Activated B cell treated with CpG ODN at 0.5 μM for 24 hours (primary cell): ENCODE measurements at regions not wholly inside any gene's neighbourhood (a gene's known extent, or its start where the extent isn't known, plus 50 kb on each side); places are given as distances from the start of the nearest gene placed in this dataset.

Experiments
- ATAC-seq: fragments of 200-7000 bp; cut with Tn5 transposase; one replicate; pipeline ENCODE4 v1.10.0; 2021; ENCODE audit warnings: low read depth, mild to moderate bottlenecking, moderate library complexity
- CTCF ChIA-PET: fragments of 350-600 bp; sonication (Branson Sonifier 250); formaldehyde crosslinking; loops from one replicate; lab custom pipeline; 2021; ENCODE audit warnings: antibody characterized with exemption; lab: Charles Lee
- POLR2A ChIA-PET: fragments of 350-600 bp; sonication (Branson Sonifier 250); formaldehyde crosslinking; loops from one replicate; lab custom pipeline; 2021; ENCODE audit warnings: antibody characterized with exemption; lab: Charles Lee
- DNase-seq: peaks from one replicate; pipeline ENCODE4 v3.0.0; 2022
- H3K27ac Mint-ChIP-seq: one replicate; pipeline ENCODE4 v1.8.0; 2020; ENCODE audit warnings: mixed read lengths
- H3K27me3 Mint-ChIP-seq: one replicate; pipeline ENCODE4 v1.8.0; 2021; ENCODE audit warnings: mixed read lengths
- H3K36me3 Mint-ChIP-seq: one replicate; pipeline ENCODE4 v1.8.0; 2021; ENCODE audit warnings: low read depth, mixed read lengths
- H3K4me1 Mint-ChIP-seq: one replicate; pipeline ENCODE4 v1.8.0; 2021; ENCODE audit warnings: mixed read lengths
- H3K4me3 Mint-ChIP-seq: one replicate; pipeline ENCODE4 v1.8.0; 2020; ENCODE audit warnings: mild to moderate bottlenecking, mixed read lengths
- H3K9me3 Mint-ChIP-seq: one replicate; pipeline ENCODE4 v1.8.0; 2020; ENCODE audit warnings: mixed read lengths
- intact Hi-C: fragments of 100-400 bp; cut with micrococcal nuclease; formaldehyde crosslinking; loops from one replicate; pipeline ENCODE4 v1.15.1; 2024
- TF ChIP-seq, protein P1 (sequence below): fragments of 200-600 bp; IDR thresholded peaks from one replicate; pipeline ENCODE4 v1.8.0; 2022; ENCODE audit warnings: antibody characterized with exemption, mild to moderate bottlenecking

DNA sequence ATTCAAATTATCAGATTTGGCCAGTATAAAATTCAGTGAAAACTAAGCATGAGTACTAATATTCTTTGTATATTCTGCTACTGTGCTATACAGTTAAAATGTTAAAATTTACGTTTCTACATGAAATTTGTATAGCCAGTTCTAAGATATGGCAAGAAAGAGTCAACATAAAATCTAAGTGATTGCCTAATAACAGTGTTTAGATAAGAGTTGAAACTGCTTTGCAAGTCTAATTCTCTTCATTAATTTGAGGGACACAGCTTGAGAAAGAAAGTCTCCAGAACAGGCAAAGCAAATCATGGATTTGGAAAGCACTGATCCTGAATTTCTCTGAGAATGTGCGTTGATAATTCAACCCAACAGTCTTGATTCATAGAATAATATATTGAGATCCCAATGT lies 630.9 kb upstream of the USP24 start:
- TF ChIP-seq, protein P1, sequence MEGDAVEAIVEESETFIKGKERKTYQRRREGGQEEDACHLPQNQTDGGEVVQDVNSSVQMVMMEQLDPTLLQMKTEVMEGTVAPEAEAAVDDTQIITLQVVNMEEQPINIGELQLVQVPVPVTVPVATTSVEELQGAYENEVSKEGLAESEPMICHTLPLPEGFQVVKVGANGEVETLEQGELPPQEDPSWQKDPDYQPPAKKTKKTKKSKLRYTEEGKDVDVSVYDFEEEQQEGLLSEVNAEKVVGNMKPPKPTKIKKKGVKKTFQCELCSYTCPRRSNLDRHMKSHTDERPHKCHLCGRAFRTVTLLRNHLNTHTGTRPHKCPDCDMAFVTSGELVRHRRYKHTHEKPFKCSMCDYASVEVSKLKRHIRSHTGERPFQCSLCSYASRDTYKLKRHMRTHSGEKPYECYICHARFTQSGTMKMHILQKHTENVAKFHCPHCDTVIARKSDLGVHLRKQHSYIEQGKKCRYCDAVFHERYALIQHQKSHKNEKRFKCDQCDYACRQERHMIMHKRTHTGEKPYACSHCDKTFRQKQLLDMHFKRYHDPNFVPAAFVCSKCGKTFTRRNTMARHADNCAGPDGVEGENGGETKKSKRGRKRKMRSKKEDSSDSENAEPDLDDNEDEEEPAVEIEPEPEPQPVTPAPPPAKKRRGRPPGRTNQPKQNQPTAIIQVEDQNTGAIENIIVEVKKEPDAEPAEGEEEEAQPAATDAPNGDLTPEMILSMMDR = no peak
- no peak for ATAC-seq
- ChIA-PET POLR2A (no interaction called here), CTCF (no interaction called here)
- intact Hi-C loops = no loop called here
- no peak for DNase-seq
- Mint-ChIP-seq H3K36me3 (no peaks in the 10 kb centered on the region), H3K27ac (no peak overlapping the region), H3K4me1 (no peaks in the 10 kb centered on the region), H3K9me3 (no peaks in the 10 kb centered on the region), H3K4me3 (no peak overlapping the region), H3K27me3 (peaks cover 3% of the 10 kb centered on the region)

- TF ChIP-seq, protein P1 = no peak
- H3K27me3 Mint-ChIP-seq = no peaks in the 10 kb centered on the region
- H3K27ac Mint-ChIP-seq = no peak overlapping the region
- ATAC-seq (no peak), DNase-seq (no peak)
- ChIA-PET POLR2A (no interaction called here), CTCF (no interaction called here)
- no peak overlapping the region for H3K4me3 Mint-ChIP-seq
- H3K4me1 Mint-ChIP-seq = no peaks in the 10 kb centered on the region
- intact Hi-C loops = no loop called here
- no peaks in the 10 kb centered on the region for H3K9me3 Mint-ChIP-seq
- H3K36me3 Mint-ChIP-seq = no peaks in the 10 kb centered on the region
Observed at GRCh38 chr1:55844322-55844721, 629.2 kb upstream of the USP24 start.

DNA sequence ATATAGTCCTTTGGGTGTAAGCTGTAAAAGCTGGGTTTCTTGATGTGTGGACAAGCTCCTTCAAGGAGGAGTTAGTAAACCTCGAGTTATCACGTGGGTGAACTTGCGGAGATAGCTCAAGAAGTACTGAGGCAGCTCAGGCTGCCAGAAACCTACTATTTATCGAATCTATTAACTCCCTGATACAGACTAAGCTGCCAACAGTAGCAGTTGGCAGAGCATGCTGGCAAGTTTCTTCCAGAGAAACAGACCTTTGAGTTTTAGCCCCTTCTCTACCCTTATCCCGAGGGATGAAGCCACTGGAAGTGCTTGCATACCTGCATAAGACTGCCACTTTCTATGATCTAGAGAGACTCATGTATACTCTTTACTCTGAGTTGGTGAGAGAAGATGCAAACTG lies 624.5 kb upstream of the USP24 start:
- Mint-ChIP-seq H3K4me3 (no peak overlapping the region), H3K27me3 (no peaks in the 10 kb centered on the region), H3K36me3 (no peaks in the 10 kb centered on the region), H3K9me3 (no peaks in the 10 kb centered on the region), H3K27ac (no peak overlapping the region), H3K4me1 (no peaks in the 10 kb centered on the region)
- ChIA-PET CTCF (no interaction called here), POLR2A (no interaction called here)
- intact Hi-C loops = no loop called here
- ATAC-seq (no peak), DNase-seq (no peak)
- TF ChIP-seq, protein P1 = no peak

- Mint-ChIP-seq H3K4me3 (no peak overlapping the region), H3K27ac (no peak overlapping the region), H3K9me3 (no peaks in the 10 kb centered on the region), H3K27me3 (no peaks in the 10 kb centered on the region), H3K36me3 (no peaks in the 10 kb centered on the region), H3K4me1 (no peaks in the 10 kb centered on the region)
- TF ChIP-seq, protein P1 = no peak
- ATAC-seq = no peak
- DNase-seq = no peak
- intact Hi-C loops = no loop called here
- ChIA-PET CTCF (no interaction called here), POLR2A (no interaction called here)
Observed at GRCh38 chr1:55839221-55839620, 624.1 kb upstream of the USP24 start.

DNA sequence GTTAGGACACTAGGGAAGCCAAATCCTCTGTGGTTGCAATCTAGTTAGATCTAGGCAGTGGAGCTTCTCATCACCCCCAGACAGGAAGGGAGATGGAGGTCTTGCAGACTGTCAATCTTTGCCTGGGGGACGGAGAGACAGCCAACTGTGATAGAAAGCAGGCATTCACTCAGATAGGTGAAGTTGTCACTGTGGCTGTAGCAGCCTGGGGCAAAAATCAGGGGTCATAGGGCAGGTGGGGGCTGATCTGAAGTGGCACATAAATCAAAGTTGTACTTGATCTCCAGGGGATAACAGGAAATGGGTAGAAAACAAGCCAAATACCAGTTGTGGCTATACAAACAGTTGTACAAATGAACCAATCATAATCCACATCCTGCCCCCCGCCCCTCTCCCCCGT lies 620.9 kb upstream of the USP24 start:
- no peaks in the 10 kb centered on the region for H3K27me3 Mint-ChIP-seq
- intact Hi-C loops = no loop called here
- H3K27ac Mint-ChIP-seq = no peak overlapping the region
- TF ChIP-seq, protein P1 = no peak
- no peak overlapping the region for H3K4me3 Mint-ChIP-seq
- ATAC-seq (no peak), DNase-seq (no peak)
- CTCF ChIA-PET = no interaction called here
- H3K9me3 Mint-ChIP-seq = no peaks in the 10 kb centered on the region
- POLR2A ChIA-PET = no interaction called here
- H3K4me1 Mint-ChIP-seq = no peaks in the 10 kb centered on the region
- H3K36me3 Mint-ChIP-seq = no peaks in the 10 kb centered on the region
